HFFc6 (cell line): ENCODE measurements at regions not wholly inside any gene's neighbourhood (a gene's known extent, or its start where the extent isn't known, plus 50 kb on each side); places are given as distances from the start of the nearest gene placed in this dataset.

ENCODE experiments used
- DNase-seq: peaks from one replicate; pipeline ENCODE4 v3.0.0-alpha.2; 2018
- H3K27ac Mint-ChIP-seq: 2 replicates; pipeline ENCODE4 v1.8.0; 2020; ENCODE audit warnings: mild to moderate bottlenecking, mixed read lengths
- H3K27me3 Mint-ChIP-seq: 2 replicates; pipeline ENCODE4 v1.8.0; 2021; ENCODE audit warnings: mild to moderate bottlenecking, moderate library complexity, mixed read lengths; ENCODE audit not compliant: insufficient read depth
- H3K36me3 Mint-ChIP-seq: 2 replicates; pipeline ENCODE4 v1.8.0; 2021; ENCODE audit warnings: low read depth, mixed read lengths
- H3K4me1 Mint-ChIP-seq: 2 replicates; pipeline ENCODE4 v1.8.0; 2020; ENCODE audit warnings: low read depth, mixed read lengths
- H3K4me3 Mint-ChIP-seq: 2 replicates; pipeline ENCODE4 v1.8.0; 2020; ENCODE audit warnings: mild to moderate bottlenecking, moderate library complexity, mixed read lengths
- H3K9me3 Mint-ChIP-seq: 2 replicates; pipeline ENCODE4 v1.8.0; 2020; ENCODE audit warnings: mild to moderate bottlenecking, mixed read lengths
- CTCF ChIP-seq: fragments of 200-600 bp; sonication (generic); IDR thresholded peaks from 2 replicates; pipeline ENCODE4 v1.5.0; 2021; ENCODE audit warnings: antibody characterized with exemption, mild to moderate bottlenecking

- Mint-ChIP-seq H3K27me3 (peaks cover 6% of the 10 kb centered on the region; the same call in 1 of the 2 replicates), H3K36me3 (no peaks in the 10 kb centered on the region), H3K27ac (no peak overlapping the region), H3K4me1 (peaks cover 17% of the 10 kb centered on the region), H3K9me3 (no peaks in the 10 kb centered on the region), H3K4me3 (no peak overlapping the region)
- no peak for TF ChIP-seq CTCF
- DNase-seq = no peak
These were observed 321.2 kb downstream of the UBE3D start for GRCh38 chr6:82744286-82745015.

GRCh38 chr6:82750556-82750955 lies 315.1 kb downstream of the UBE3D start:
- no peak overlapping the region for H3K27ac Mint-ChIP-seq
- peak; percentile 13 for DNase-seq
- H3K36me3 Mint-ChIP-seq = no peaks in the 10 kb centered on the region
- H3K9me3 Mint-ChIP-seq = no peaks in the 10 kb centered on the region
- peaks cover 15% of the 10 kb centered on the region for H3K4me1 Mint-ChIP-seq
- H3K4me3 Mint-ChIP-seq = peak overlapping the region; percentile 59
- TF ChIP-seq CTCF = no peak
- H3K27me3 Mint-ChIP-seq = peaks cover 6% of the 10 kb centered on the region; the same call in 1 of the 2 replicates

- H3K4me1 Mint-ChIP-seq = peaks cover 15% of the 10 kb centered on the region
- H3K9me3 Mint-ChIP-seq = peaks cover 7% of the 10 kb centered on the region; the same call in 1 of the 2 replicates
- no peak for DNase-seq
- no peak for TF ChIP-seq CTCF
- no peak overlapping the region for H3K4me3 Mint-ChIP-seq
- H3K36me3 Mint-ChIP-seq = no peaks in the 10 kb centered on the region
- H3K27ac Mint-ChIP-seq = no peak overlapping the region
- peaks cover 8% of the 10 kb centered on the region for H3K27me3 Mint-ChIP-seq
These were observed 313.9 kb downstream of the UBE3D start for GRCh38 chr6:82751718-82752117.

GRCh38 chr6:82761674-82762345 lies 303.8 kb downstream of the UBE3D start:
- peaks cover 14% of the 10 kb centered on the region for H3K4me1 Mint-ChIP-seq

GRCh38 chr6:82766476-82766875 lies 299.2 kb downstream of the UBE3D start:
- DNase-seq = no peak
- no peak overlapping the region for H3K27ac Mint-ChIP-seq
- H3K9me3 Mint-ChIP-seq = no peaks in the 10 kb centered on the region
- no peaks in the 10 kb centered on the region; the same call in none of the 2 replicates for H3K27me3 Mint-ChIP-seq
- no peak for TF ChIP-seq CTCF
- no peak overlapping the region for H3K4me3 Mint-ChIP-seq
- H3K4me1 Mint-ChIP-seq = peaks cover 9% of the 10 kb centered on the region
- H3K36me3 Mint-ChIP-seq = no peaks in the 10 kb centered on the region

More at GRCh38 chr6:82761674-82762345, 303.8 kb downstream of the UBE3D start:
- H3K9me3 Mint-ChIP-seq = peaks cover 6% of the 10 kb centered on the region; the same call in 1 of the 2 replicates
- peaks cover 11% of the 10 kb centered on the region for H3K27me3 Mint-ChIP-seq
- H3K36me3 Mint-ChIP-seq = peaks cover 3% of the 10 kb centered on the region; the same call in 1 of the 2 replicates
- no peak for DNase-seq
- H3K27ac Mint-ChIP-seq = no peak overlapping the region
- no peak for TF ChIP-seq CTCF
- H3K4me3 Mint-ChIP-seq = no peak overlapping the region
